Endothelial cell of umbilical vein (primary cell): ENCODE measurements at regions not wholly inside any gene's neighbourhood (a gene's known extent, or its start where the extent isn't known, plus 50 kb on each side); places are given as distances from the start of the nearest gene placed in this dataset.

Experiments used
- BruUV-seq: library from RNA; stranded (reverse); fragments of 400-500 nt; replicated peaks from 2 replicates; lab custom pipeline; 2021; lab: Mats Ljungman, UMichigan
- CTCF ChIA-PET: fragments of 300-600, 350-600 bp; sonication (Branson Sonifier 250); formaldehyde crosslinking; loops from one replicate; lab custom pipeline; 2021; ENCODE audit warnings: antibody characterized with exemption, inconsistent platforms; lab: Charles Lee
- POLR2A ChIA-PET: fragments of 300-600, 350-600 bp; sonication (Branson Sonifier 250); formaldehyde crosslinking; loops from one replicate; lab custom pipeline; 2021; ENCODE audit warnings: antibody characterized with exemption, inconsistent platforms; lab: Charles Lee
- DNase-seq: peaks from one replicate; pipeline ENCODE4 v3.0.0-alpha.2; 2011; ENCODE audit warnings: low read depth, low spot score
- FAIRE-seq: peaks from 2 replicates; lab custom pipeline; 2011; peaks lifted over from hg19 to GRCh38; lab: Jason Lieb, UNC
- H2AFZ ChIP-seq: 2 replicates; pipeline ENCODE4 v1.6.0; 2012; ENCODE audit warnings: low read depth, low read length, control low read depth, inconsistent platforms
- H3K27ac ChIP-seq: 2 replicates; pipeline ENCODE4 v1.5.1; 2011; ENCODE audit warnings: low read depth, mild to moderate bottlenecking, control low read depth, low read length, moderate library complexity; ENCODE audit not compliant: insufficient read depth
- H3K27me3 ChIP-seq, 2 experiments: 2 replicates each; pipeline versions ENCODE4 v1.6.0 to v1.6.1; 2011; ENCODE audit warnings: low read length in 2 of 2, mixed read lengths in 1 of 2; ENCODE audit not compliant: control insufficient read depth in 2 of 2, insufficient read depth in 2 of 2
- H3K36me3 ChIP-seq, 2 experiments: 2 replicates in 1 of 2; 3 replicates in 1 of 2; pipeline ENCODE4 v1.5.1; 2011; ENCODE audit warnings: low read length in 2 of 2, mild to moderate bottlenecking in 1 of 2, moderate library complexity in 1 of 2; ENCODE audit not compliant: control insufficient read depth in 2 of 2, insufficient read depth in 2 of 2; ENCODE audit errors: extremely low read depth in 1 of 2
- H3K4me1 ChIP-seq: 3 replicates; pipeline ENCODE4 v1.5.1; 2011; ENCODE audit warnings: mild to moderate bottlenecking, low read length; ENCODE audit not compliant: control insufficient read depth, insufficient read depth; ENCODE audit errors: extremely low read depth
- H3K4me2 ChIP-seq: 2 replicates; pipeline ENCODE4 v1.6.1; 2011; ENCODE audit warnings: low read length, control low read depth, mixed read lengths; ENCODE audit not compliant: insufficient read depth
- H3K4me3 ChIP-seq, 3 experiments: fragments of 200-600 bp in 1 of 3; sonication (generic), shearing (Covaris generic) in 1 of 3; replicated peaks in 1 of 3; 2 replicates each; pipeline ENCODE4 v1.5.1; 2011 to 2016; ENCODE audit warnings: control low read depth in 3 of 3, low read length in 3 of 3, mild to moderate bottlenecking in 2 of 3, inconsistent platforms in 1 of 3, low read depth in 1 of 3, moderate library complexity in 1 of 3; ENCODE audit not compliant: insufficient read depth in 1 of 3
- H3K79me2 ChIP-seq: 2 replicates; pipeline ENCODE4 v1.6.0; 2012; ENCODE audit warnings: low read length, inconsistent platforms; ENCODE audit not compliant: control insufficient read depth, insufficient read depth
- H3K9ac ChIP-seq: replicated peaks from 2 replicates; pipeline ENCODE3; 2011; ENCODE audit warnings: low read length, control low read depth; ENCODE audit not compliant: insufficient read depth; ENCODE audit errors: extremely low read depth
- H3K9me1 ChIP-seq: replicated peaks from 3 replicates; pipeline ENCODE4 v1.6.0; 2011; ENCODE audit warnings: mild to moderate bottlenecking, low read length; ENCODE audit not compliant: control insufficient read depth, insufficient read depth; ENCODE audit errors: extremely low read depth
- H3K9me3 ChIP-seq: replicated peaks from 2 replicates; pipeline ENCODE4 v1.5.1; 2012; ENCODE audit warnings: low read length, inconsistent platforms; ENCODE audit not compliant: control insufficient read depth, insufficient read depth
- H4K20me1 ChIP-seq: replicated peaks from 2 replicates; pipeline ENCODE3; 2011; ENCODE audit warnings: mild to moderate bottlenecking, low read length; ENCODE audit not compliant: control insufficient read depth, insufficient read depth; ENCODE audit errors: extremely low read depth
- CTCF ChIP-seq, 2 donors: IDR thresholded peaks; 1 replicate in 1 of 2; 2 replicates in 1 of 2; pipeline ENCODE4 v1.5.1; 2011; ENCODE audit warnings: low read length in 2 of 2, mild to moderate bottlenecking in 2 of 2, moderate library complexity in 2 of 2, control low read depth in 1 of 2, inconsistent platforms in 1 of 2, low read depth in 1 of 2; ENCODE audit not compliant: insufficient read depth in 1 of 2; ENCODE audit errors: extremely low read depth in 1 of 2
- EZH2 ChIP-seq: IDR thresholded peaks from 2 replicates; pipeline ENCODE4 v1.6.1; 2012; ENCODE audit warnings: borderline replicate concordance, low read depth, mild to moderate bottlenecking, moderate library complexity, low read length, inconsistent platforms; ENCODE audit not compliant: severe bottlenecking
- FOS ChIP-seq: IDR thresholded peaks from 2 replicates; pipeline ENCODE4 v1.6.1; 2011; ENCODE audit warnings: mild to moderate bottlenecking, low read length, moderate library complexity, borderline replicate concordance; ENCODE audit not compliant: insufficient read depth
- GATA2 ChIP-seq: IDR thresholded peaks from 2 replicates; pipeline ENCODE4 v1.7.0; 2011; ENCODE audit warnings: low read depth, mild to moderate bottlenecking, moderate library complexity, mixed read lengths, low read length; ENCODE audit not compliant: insufficient read length, insufficient read depth
- JUN ChIP-seq: IDR thresholded peaks from 2 replicates; pipeline ENCODE4 v1.6.1; 2011; ENCODE audit warnings: borderline replicate concordance, low read depth; ENCODE audit not compliant: insufficient read length, insufficient read depth
- MAX ChIP-seq: IDR thresholded peaks from 2 replicates; pipeline ENCODE4 v1.6.1; 2011; ENCODE audit not compliant: insufficient read depth, insufficient read length
- MYC ChIP-seq: IDR thresholded peaks from one replicate; pipeline ENCODE4 v1.6.1; 2011; ENCODE audit warnings: mild to moderate bottlenecking, low read depth, low read length
- POLR2A ChIP-seq: IDR thresholded peaks from 2 replicates; pipeline ENCODE4 v1.6.1; 2012; ENCODE audit warnings: low read depth, mild to moderate bottlenecking, control low read depth, low read length
- POLR2AphosphoS5 ChIP-seq: IDR thresholded peaks from 2 replicates; pipeline ENCODE4 v1.6.1; 2012; ENCODE audit warnings: low read depth, mild to moderate bottlenecking, control low read depth, low read length, moderate library complexity; ENCODE audit not compliant: insufficient read depth
- dilution Hi-C: fragments of 300-500 bp; cut with MboI; formaldehyde crosslinking; loops from one replicate; pipeline ENCODE4 v1.15.0; 2019; ENCODE audit warnings: low sequenced_read_pairs; ENCODE audit not compliant: extremely low pct_ligation_motif_present
- intact Hi-C: fragments of 100-400 bp; cut with micrococcal nuclease; formaldehyde crosslinking; loops from one replicate; pipeline ENCODE4 v1.10.0; 2022

- Histone ChIP-seq H3K9me3 (no peaks in the 10 kb centered on the region), H3K9me1 (no peaks in the 10 kb centered on the region), H3K36me3 (no peaks in the 10 kb centered on the region), H3K4me3 (no peak overlapping the region), H4K20me1 (no peaks in the 10 kb centered on the region), H3K27ac (no peak overlapping the region), H3K4me1 (no peaks in the 10 kb centered on the region), H3K79me2 (no peaks in the 10 kb centered on the region), H3K27me3 (no peaks in the 10 kb centered on the region), H2AFZ (no peak overlapping the region), H3K4me2 (no peak overlapping the region), H3K9ac (no peak overlapping the region)
- DNase-seq (no peak), FAIRE-seq (no peak)
- no TSS peak for BruUV-seq
- ChIA-PET CTCF (no interaction called here), POLR2A (no interaction called here)
- TF ChIP-seq POLR2A, result no peak
- TF ChIP-seq CTCF (IDR thresholded peaks at IDR 0.05; ENCODE audit: extremely low read depth in 1 of 2, insufficient read depth in 1 of 2, low read depth in 1 of 2, low read length in 2 of 2), result no peak
- no peak for TF ChIP-seq MYC
- no peak for TF ChIP-seq POLR2AphosphoS5
- no peak for TF ChIP-seq EZH2
- TF ChIP-seq MAX, result no peak
- no peak for TF ChIP-seq FOS
- no peak for TF ChIP-seq GATA2
- no peak for TF ChIP-seq JUN
- intact Hi-C loops, result no loop called here
- dilution Hi-C loops, result no loop called here
These were observed 460.4 kb downstream of the STK39 start for GRCh38 chr2:167787021-167787420.
